Left kidney (tissue), 1 donor: ENCODE measurements at regions not wholly inside any gene's neighbourhood (a gene's known extent, or its start where the extent isn't known, plus 50 kb on each side); places are given as distances from the start of the nearest gene placed in this dataset.

ENCODE experiments used
- DNase-seq: peaks from one replicate; pipeline ENCODE4 v3.0.0-alpha.2; 2013

GRCh38 chr11:131234221-131234620 lies 136.2 kb upstream of the NTM start:
- DNase-seq: no peak

DNA sequence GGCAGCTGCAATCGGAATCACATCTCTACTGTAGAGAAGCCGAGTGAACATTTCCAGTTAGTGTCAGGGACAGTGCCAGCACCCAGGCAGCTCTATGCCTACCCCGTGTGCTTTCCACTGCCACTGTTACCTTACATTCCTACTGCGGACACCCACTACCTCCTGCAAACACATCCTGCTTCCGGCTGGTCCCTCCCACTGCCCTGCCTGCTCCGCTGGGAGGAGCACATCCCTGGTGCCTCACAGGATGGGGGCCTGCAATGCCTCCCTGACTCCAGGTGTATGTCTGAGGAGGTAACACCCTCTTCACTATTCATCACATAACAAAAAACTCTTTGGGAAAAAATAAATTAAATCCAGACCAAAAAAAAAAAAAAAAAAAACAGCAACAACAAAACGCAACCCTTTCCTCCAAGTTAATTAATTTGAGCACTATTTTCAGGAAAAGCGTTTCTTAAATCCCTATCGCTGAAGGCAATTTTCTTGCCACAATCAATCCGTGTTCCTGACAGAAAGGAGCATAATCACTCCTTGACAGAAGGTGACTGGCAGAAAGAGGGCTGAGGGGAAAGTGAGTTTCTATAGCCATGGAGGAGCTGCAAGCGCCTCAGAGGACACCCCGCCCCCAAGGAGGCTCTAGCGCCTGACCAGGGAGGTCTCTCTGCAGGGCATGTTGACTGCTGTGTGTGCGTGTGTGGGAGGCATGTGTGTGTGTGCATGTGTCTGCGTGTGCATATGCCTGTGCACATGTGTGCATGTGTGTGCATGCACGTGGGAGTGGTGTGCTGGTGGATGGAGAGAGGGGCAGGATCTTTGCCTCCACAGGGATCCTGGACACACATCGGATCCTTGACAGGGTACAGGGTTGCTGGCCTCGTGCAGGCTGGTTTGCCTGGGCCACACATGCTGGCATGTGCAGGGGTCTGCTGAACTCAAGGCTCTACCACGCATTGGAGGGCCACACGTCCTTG lies 134.8 kb upstream of the NTM start:
- no peak for DNase-seq

DNA sequence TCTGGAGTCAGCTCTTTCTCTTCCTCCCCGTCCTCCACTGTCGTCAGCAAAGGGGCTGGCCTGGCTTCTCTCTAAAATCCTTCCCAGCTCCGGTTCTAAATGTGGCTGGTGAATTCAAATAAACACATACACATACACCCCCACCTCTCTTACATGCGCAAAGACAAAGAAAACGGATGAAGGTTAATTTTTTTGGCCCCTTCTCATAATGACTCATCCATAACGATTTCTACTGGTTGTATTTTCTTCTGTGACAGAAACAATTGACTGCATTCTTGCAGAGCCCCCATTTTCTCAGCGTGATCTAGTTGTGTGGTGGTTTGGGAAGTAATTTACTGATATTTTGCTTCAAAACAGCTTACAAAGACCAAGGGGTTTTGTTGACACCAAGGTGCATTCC lies 130.0 kb upstream of the NTM start:
- no peak for DNase-seq

- no peak for DNase-seq
These were observed 127.9 kb upstream of the NTM start for GRCh38 chr11:131242476-131243000.

DNA sequence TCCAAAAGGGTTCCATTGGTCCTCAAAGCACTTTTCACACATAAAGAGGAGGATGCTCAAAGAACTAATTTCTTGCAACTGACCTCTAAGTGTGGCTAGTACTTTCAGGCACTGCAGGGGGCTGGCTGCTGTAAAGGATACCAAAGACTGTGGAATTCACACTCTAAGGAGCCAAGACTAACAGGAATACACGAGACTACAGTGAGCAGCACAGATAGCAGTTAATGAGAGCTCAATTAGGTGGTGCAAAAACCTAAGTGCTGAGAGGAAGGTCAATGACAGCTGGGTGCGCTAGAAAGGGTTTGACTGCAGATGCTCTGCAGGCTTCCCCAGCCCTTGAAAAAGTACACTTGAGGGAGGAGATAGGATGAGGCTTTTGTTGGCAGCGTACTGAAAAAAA lies 124.3 kb upstream of the NTM start:
- DNase-seq: no peak

GRCh38 chr11:131246663-131247062 lies 123.8 kb upstream of the NTM start:
- DNase-seq: peak; percentile 40

- no peak for DNase-seq
These were observed 121.8 kb upstream of the NTM start for GRCh38 chr11:131248588-131248987.

DNA sequence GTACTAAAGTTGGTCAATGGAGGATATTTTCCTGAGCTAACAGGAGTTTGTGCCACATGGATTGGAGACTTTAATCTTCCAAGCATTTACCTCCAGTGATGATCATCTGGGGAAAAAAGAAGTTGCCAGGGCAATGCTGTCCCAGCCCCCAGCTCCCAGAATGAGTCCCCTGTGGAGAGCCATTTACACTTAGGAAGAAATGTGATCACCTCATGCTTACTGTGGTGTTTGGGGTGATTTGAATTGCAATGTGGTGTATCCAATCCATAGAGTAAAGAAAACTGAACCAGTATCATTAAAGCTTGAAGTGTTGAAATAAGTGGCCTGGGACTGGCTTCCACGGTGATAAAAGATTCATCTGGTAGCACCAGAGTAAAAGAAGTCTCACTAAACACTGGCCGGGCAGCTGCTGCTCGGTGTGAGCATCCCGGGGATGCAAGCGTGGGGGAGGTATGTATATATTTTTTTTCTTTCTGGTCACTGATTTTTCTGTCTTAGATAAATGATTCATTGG lies 117.2 kb upstream of the NTM start:
- DNase-seq: no peak

- DNase-seq: no peak
These were observed 116.7 kb upstream of the NTM start for GRCh38 chr11:131253656-131254151.

- DNase-seq: no peak
These were observed 116.2 kb upstream of the NTM start for GRCh38 chr11:131254254-131254653.

GRCh38 chr11:131274233-131274632 lies 96.2 kb upstream of the NTM start:
- no peak for DNase-seq

- no peak for DNase-seq
These were observed 94.8 kb upstream of the NTM start for GRCh38 chr11:131275580-131275979.

DNA sequence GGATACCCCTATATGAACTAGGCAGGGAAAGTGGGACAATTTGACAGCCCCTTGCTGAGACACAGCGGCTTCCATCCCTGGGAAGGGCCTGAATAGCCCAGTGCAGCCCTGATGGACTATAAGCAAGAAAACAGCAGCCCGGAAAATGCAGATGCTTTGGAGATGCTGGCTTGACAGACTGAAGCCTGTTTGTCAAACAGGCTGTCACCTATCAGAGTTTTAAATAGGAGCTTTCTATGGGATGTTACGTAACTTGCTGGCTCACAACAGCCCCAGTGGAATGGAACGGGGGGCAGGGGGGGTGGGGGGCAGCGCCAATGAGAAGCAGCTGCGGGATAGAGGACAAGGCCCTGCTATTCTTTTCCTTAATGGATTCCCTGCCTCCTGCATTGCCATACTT lies 91.9 kb upstream of the NTM start:
- no peak for DNase-seq

DNA sequence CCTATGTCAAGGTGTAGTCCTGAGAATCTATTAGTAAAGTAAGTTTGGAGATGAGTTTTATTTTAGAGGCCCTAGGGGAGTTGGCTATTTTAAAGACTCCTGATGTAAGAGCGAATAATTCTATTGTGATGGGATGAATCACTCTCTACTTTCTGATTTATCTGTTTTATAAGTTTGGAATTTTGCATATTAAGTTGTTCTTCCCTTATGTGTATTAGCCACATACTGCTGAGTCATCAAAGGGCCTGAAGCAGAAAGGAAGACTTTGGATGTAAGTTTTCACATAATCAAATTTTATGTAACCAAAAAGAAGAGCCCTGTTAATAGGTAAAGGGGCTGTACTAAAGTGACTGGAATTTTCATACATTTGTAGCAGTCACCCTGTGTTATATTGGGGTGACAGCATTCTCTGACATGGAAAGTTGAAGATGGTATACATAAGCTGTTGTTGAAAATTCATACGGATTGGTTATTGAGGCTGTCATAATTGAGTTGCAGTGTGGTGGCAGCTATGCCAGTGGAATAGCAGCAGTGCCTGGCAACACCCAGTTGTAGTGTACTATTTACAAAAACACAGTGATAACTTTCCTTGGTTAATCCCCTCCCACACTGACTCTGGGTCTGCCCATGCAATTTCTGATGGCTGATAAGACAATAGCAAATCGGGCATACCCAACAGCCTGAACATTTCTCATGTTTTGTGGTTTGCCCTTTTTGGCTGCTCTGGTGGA lies 90.6 kb upstream of the NTM start:
- no peak for DNase-seq

GRCh38 chr11:131281316-131281715 lies 89.1 kb upstream of the NTM start:
- DNase-seq: no peak

- no peak for DNase-seq
These were observed 86.4 kb upstream of the NTM start for GRCh38 chr11:131284041-131284440.

DNA sequence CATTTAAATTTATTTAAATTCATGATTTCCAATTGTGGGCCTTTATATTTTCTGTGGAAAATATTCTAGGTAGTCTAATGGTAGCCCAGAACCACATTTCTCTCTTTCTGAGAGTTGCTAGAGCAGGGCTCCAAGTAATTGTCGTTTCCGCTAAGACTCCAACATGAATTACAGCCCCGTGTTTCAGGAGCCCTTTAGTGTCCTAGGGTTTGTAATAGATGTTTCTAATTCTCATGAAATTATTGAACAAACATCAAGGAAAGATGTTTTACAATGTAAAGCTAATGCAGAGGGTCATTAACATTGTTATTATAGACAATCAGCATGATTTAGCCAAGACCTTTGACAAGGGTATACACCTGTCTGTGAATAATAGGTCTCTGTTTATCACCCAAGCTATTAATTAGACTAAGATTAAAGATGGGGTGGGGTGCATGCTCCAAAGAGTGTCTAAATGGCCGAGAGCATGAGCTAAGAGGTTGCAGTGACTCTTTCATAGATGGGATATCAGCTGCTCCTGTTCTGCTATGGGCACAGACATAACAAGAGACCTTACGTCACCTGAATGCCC lies 81.8 kb upstream of the NTM start:
- DNase-seq: no peak

- DNase-seq: no peak
These were observed 80.2 kb upstream of the NTM start for GRCh38 chr11:131290185-131290584.

DNA sequence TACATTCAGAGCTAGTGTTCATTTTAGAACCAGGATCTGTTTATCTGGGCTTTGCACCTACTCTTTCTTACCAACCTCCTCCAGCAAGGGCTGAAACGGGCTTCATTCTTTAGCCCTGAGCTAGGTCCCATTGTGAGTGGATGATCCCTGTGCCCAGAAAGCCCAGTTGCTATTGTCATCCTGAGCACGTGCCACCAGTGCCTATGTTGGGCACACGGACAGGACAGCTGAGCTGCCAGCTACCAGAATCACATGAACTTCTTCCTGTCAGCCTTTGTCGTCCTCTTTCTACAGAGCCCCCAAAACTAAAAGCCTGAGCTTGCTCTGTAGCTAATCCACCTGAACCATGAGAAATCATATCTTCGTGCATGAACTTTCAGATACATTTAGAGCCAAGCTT lies 74.4 kb upstream of the NTM start:
- no peak for DNase-seq

DNA sequence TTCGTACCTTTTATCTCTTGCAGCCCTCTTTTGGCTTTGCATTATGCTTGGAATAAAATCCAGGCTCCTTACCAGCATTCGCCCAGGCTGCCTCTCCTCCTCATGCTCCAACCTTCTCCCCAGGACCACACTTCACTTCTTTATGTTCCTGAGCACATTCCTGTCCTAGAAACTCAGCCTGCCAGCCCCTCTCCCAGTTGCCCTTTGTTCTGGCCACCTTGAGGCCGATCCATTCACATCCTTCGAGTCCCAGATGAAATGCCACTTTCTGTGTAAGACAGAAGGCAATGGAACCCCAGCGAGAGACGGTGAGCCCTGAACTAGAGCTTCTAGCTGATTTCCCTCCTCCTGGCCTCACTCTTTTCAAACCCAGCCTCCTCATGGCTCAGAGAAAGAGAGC lies 73.0 kb upstream of the NTM start:
- DNase-seq: no peak

DNA sequence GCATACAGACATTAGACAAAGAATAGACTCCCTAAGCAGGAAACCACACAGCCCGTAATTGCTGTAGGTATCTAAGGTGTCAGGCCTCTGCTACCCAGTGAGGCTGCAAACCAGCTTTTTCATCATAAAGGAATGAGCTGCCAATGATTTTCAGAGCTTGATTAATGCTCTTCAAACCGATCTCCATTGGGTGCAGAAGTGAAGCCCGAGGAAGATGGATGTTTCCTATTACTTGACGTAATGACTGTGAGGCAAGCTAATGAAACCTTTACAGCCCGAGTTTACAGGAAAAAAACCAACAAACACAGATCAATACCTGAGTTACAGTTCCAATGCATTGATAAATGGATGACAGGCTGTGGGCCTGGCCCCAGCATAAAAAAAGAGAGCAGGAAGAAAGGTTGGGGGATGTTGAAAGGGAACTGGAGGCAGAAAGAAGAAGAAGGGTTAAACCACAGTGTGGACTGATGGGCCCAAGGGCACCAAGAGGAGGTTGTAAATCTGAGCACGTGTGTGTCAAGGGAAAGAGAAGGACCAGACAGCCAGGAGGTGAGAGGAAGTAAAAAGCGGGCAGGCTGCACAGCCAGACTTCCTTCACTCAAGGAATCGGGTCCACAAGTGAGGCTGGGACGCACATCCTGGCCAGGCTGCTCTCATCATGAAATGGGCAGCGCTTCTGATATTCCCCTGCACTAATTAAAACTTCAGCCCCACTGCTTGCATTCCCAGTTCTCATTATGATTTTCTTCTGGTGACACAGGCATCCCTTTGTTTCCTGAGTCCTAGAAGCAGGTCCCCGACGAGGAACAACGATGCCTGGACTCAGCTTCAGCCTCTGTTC lies 70.6 kb upstream of the NTM start:
- no peak for DNase-seq

DNA sequence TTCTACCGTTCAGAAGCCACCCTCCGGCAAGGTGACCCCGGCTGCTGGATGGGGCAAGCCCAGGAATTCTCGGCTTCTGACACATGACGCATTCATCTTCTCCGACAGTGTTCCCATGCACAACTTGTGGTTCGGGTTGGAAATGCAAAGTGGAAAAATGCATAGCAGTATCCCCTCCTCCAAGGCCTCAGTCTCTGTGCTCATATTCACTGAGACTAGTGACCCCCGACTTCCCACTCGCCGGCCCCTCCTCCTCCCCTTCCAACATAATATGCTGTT lies 70.0 kb upstream of the NTM start:
- DNase-seq: no peak
